BJ (cell line): ENCODE measurements at regions not wholly inside any gene's neighbourhood (a gene's known extent, or its start where the extent isn't known, plus 50 kb on each side); places are given as distances from the start of the nearest gene placed in this dataset.

Experiments used
- CTCF ChIA-PET: fragments of 350-600 bp; formaldehyde crosslinking; extraction: SDS; loops from one replicate; lab custom pipeline; 2021; ENCODE audit warnings: antibody characterized with exemption, inconsistent platforms; lab: Yijun Ruan, JAX
- POLR2A ChIA-PET: fragments of 300-600 bp; sonication (Branson Sonifier 250); formaldehyde crosslinking; extraction: SDS; loops from one replicate; lab custom pipeline; 2021; ENCODE audit warnings: antibody characterized with exemption; lab: Charles Lee
- DNase-seq: peaks from one replicate; pipeline ENCODE4 v3.0.0-alpha.2; 2011; ENCODE audit warnings: low read depth
- H3K27me3 ChIP-seq: 2 replicates; pipeline ENCODE4 v1.6.0; 2011; ENCODE audit warnings: low read length; ENCODE audit not compliant: control insufficient read depth, insufficient read depth
- H3K36me3 ChIP-seq: 2 replicates; pipeline ENCODE4 v1.5.1; 2011; ENCODE audit warnings: low read length; ENCODE audit not compliant: control insufficient read depth, insufficient read depth
- H3K4me3 ChIP-seq: 2 replicates; pipeline ENCODE4 v1.5.1; 2011; ENCODE audit warnings: low read depth, mild to moderate bottlenecking, control low read depth, low read length
- TF ChIP-seq, protein P1 (sequence below): IDR thresholded peaks from 2 replicates; pipeline ENCODE4 v1.5.1; 2011; ENCODE audit warnings: low read depth, mild to moderate bottlenecking, control low read depth, inconsistent platforms, low read length, moderate library complexity; ENCODE audit not compliant: insufficient read depth

DNA sequence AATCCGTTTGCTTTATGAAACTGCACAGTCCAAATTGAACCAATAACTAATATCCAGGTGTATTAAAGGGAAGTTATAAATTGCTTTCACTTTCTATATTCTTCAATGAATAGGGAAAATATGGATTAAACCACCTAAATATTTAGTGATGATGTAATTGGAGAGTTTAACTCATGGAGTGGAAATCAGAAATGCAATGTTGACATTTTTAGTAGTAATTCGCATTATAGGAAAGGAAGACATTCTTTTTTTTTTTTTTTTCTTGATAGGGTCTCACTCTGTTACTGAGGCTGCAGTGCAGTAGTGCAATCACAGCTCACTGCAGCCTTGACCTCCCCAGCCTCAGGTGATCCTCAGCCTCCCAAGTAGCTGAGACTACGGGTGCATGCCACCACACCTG, 321.9 kb downstream of the RNF144A start:
- TF ChIP-seq, protein P1, sequence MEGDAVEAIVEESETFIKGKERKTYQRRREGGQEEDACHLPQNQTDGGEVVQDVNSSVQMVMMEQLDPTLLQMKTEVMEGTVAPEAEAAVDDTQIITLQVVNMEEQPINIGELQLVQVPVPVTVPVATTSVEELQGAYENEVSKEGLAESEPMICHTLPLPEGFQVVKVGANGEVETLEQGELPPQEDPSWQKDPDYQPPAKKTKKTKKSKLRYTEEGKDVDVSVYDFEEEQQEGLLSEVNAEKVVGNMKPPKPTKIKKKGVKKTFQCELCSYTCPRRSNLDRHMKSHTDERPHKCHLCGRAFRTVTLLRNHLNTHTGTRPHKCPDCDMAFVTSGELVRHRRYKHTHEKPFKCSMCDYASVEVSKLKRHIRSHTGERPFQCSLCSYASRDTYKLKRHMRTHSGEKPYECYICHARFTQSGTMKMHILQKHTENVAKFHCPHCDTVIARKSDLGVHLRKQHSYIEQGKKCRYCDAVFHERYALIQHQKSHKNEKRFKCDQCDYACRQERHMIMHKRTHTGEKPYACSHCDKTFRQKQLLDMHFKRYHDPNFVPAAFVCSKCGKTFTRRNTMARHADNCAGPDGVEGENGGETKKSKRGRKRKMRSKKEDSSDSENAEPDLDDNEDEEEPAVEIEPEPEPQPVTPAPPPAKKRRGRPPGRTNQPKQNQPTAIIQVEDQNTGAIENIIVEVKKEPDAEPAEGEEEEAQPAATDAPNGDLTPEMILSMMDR = no peak
- ChIA-PET POLR2A (no interaction called here), CTCF (no interaction called here)
- Histone ChIP-seq H3K36me3 (no peaks in the 10 kb centered on the region), H3K4me3 (no peak overlapping the region), H3K27me3 (no peaks in the 10 kb centered on the region)
- no peak for DNase-seq

GRCh38 chr2:7241041-7241745, 324.0 kb downstream of the RNF144A start:
- no peak for DNase-seq
- no peaks in the 10 kb centered on the region for H3K36me3 ChIP-seq
- no peak overlapping the region for H3K4me3 ChIP-seq
- H3K27me3 ChIP-seq = no peaks in the 10 kb centered on the region
- ChIA-PET CTCF (interaction anchor here (1.1 kb wide), 1 partner anchor 12 kb away, joined by 4 read pairs; no protein-coding TSS in a partner anchor), POLR2A (no interaction called here)
- TF ChIP-seq, protein P1 = no peak

DNA sequence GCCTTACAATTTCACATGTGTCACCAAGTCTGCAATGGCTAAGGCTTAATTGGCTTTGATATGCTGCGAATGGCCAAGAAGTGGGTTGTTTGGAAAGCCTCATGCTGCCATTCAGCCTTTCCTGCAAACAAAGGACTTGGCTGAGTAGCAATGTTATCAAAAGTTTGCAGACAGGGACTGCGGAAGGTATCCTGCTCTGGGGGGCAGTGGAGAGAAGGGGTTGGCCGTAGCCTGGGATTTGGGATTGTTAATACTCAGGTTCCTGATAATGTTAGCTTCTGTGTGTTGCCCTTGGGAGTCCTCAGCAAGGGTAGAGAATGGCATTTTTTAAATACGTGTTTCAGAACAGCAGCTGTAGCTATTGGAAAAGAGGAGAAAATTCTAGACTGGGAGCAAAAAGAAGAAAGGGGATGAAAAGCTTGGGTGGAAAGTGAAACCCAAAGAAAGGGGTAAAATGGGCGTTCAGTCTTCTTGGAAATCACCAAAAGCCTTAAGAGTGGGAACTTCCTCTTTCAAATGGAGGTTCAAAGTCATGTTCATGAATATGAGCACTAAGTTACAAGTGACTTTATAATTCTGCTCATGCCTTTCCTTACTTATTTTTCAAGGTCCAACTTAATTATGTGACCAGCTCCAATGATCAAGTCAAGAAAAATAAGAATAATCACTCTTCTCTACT, 325.1 kb downstream of the RNF144A start:
- Histone ChIP-seq H3K4me3 (no peak overlapping the region), H3K36me3 (no peaks in the 10 kb centered on the region), H3K27me3 (no peaks in the 10 kb centered on the region)
- no peak for DNase-seq
- CTCF ChIA-PET = interaction anchor here (1.1 kb wide), 1 partner anchor 13 kb away, joined by 4 read pairs; no protein-coding TSS in a partner anchor
- TF ChIP-seq, protein P1 = no peak
- POLR2A ChIA-PET = no interaction called here

GRCh38 chr2:7243276-7243675, 326.1 kb downstream of the RNF144A start:
- TF ChIP-seq, protein P1 = no peak
- no peak overlapping the region for H3K4me3 ChIP-seq
- DNase-seq = no peak
- H3K36me3 ChIP-seq = no peaks in the 10 kb centered on the region
- POLR2A ChIA-PET = no interaction called here
- CTCF ChIA-PET = no interaction called here
- no peaks in the 10 kb centered on the region for H3K27me3 ChIP-seq

- ChIA-PET CTCF (no interaction called here), POLR2A (no interaction called here)
- Histone ChIP-seq H3K4me3 (no peak overlapping the region), H3K27me3 (no peaks in the 10 kb centered on the region), H3K36me3 (no peaks in the 10 kb centered on the region)
- TF ChIP-seq, protein P1 = no peak
- no peak for DNase-seq
Measured at GRCh38 chr2:7256377-7256776, 339.2 kb downstream of the RNF144A start.
